MM.1S (cell line): ENCODE measurements at regions not wholly inside any gene's neighbourhood (a gene's known extent, or its start where the extent isn't known, plus 50 kb on each side); places are given as distances from the start of the nearest gene placed in this dataset.

Source experiments
- DNase-seq: peaks from one replicate; pipeline ENCODE4 v3.0.0-alpha.2; 2015
- H2AFZ ChIP-seq: fragments of 300-600 bp; sonication (generic); 2 replicates; pipeline ENCODE4 v1.6.0; 2016; ENCODE audit warnings: antibody characterized with exemption, low read length
- H3F3A ChIP-seq: fragments of 300-600 bp; sonication (generic); 2 replicates; pipeline ENCODE4 v1.6.1; 2016; ENCODE audit warnings: mild to moderate bottlenecking, antibody characterized with exemption, low read length, moderate library complexity, mixed read lengths; ENCODE audit not compliant: insufficient read depth
- H3K27ac ChIP-seq: fragments of 300-600 bp; sonication (generic); 2 replicates; pipeline ENCODE4 v1.5.1; 2016; ENCODE audit warnings: mild to moderate bottlenecking, low read length
- H3K27me3 ChIP-seq: fragments of 300-600 bp; sonication (generic); replicated peaks from 2 replicates; pipeline ENCODE4 v1.6.0; 2016; ENCODE audit warnings: low read length; ENCODE audit not compliant: insufficient read depth
- H3K36me3 ChIP-seq: fragments of 300-600 bp; sonication (generic); replicated peaks from 2 replicates; pipeline ENCODE4 v1.6.1; 2016; ENCODE audit warnings: mild to moderate bottlenecking, low read length, mixed read lengths; ENCODE audit not compliant: insufficient read depth
- H3K4me1 ChIP-seq: fragments of 300-600 bp; sonication (generic); 2 replicates; pipeline ENCODE4 v1.6.1; 2016; ENCODE audit warnings: low read length, mixed read lengths
- H3K4me2 ChIP-seq: fragments of 300-600 bp; sonication (generic); 2 replicates; pipeline ENCODE4 v1.6.0; 2016; ENCODE audit warnings: low read depth, low read length
- H3K4me3 ChIP-seq: fragments of 300-600 bp; sonication (generic); 2 replicates; pipeline ENCODE4 v1.5.1; 2016; ENCODE audit warnings: low read length, mixed read lengths
- H3K79me2 ChIP-seq: fragments of 300-600 bp; sonication (generic); 2 replicates; pipeline ENCODE4 v1.6.1; 2016; ENCODE audit warnings: mixed run types, low read length, mixed read lengths
- H3K9ac ChIP-seq: fragments of 300-600 bp; sonication (generic); 2 replicates; pipeline ENCODE4 v1.6.1; 2016; ENCODE audit warnings: low read length, mixed read lengths
- H3K9me2 ChIP-seq: fragments of 300-600 bp; sonication (generic); replicated peaks from 2 replicates; pipeline ENCODE4 v1.6.1; 2016; ENCODE audit warnings: mild to moderate bottlenecking, low read length, mixed read lengths; ENCODE audit not compliant: insufficient read depth
- H3K9me3 ChIP-seq: fragments of 300-600 bp; sonication (generic); replicated peaks from 2 replicates; pipeline ENCODE4 v1.6.1; 2016; ENCODE audit warnings: mild to moderate bottlenecking, low read length, mixed read lengths; ENCODE audit not compliant: insufficient read depth
- H4K20me1 ChIP-seq: fragments of 300-600 bp; sonication (generic); 2 replicates; pipeline ENCODE4 v1.6.1; 2016; ENCODE audit warnings: mild to moderate bottlenecking, low read length, moderate library complexity, mixed read lengths; ENCODE audit not compliant: insufficient read depth
- EZH2 ChIP-seq: fragments of 300-600 bp; sonication (generic); optimal IDR thresholded peaks from 2 replicates; pipeline ENCODE3; 2017; ENCODE audit warnings: low read depth, mild to moderate bottlenecking, antibody characterized with exemption, low read length, mixed read lengths
- EZH2phosphoT487 ChIP-seq: fragments of 300-600 bp; sonication (generic); IDR thresholded peaks from 2 replicates; pipeline ENCODE4 v1.6.1; 2018; ENCODE audit warnings: antibody characterized with exemption, low read length
- TF ChIP-seq, protein P1 (sequence below): fragments of 300-600 bp; sonication (generic); IDR thresholded peaks from 2 replicates; pipeline ENCODE4 v1.5.1; 2016; ENCODE audit warnings: antibody characterized with exemption, low read length, mixed read lengths

- Histone ChIP-seq H3K9me3 (no peaks in the 10 kb centered on the region), H3K4me2 (no peak overlapping the region), H3K9ac (no peak overlapping the region), H3F3A (no peaks in the 10 kb centered on the region), H4K20me1 (no peaks in the 10 kb centered on the region), H3K79me2 (no peaks in the 10 kb centered on the region), H3K4me3 (no peak overlapping the region), H3K27ac (no peak overlapping the region), H3K36me3 (no peaks in the 10 kb centered on the region), H3K27me3 (no peaks in the 10 kb centered on the region), H2AFZ (no peak overlapping the region), H3K4me1 (no peaks in the 10 kb centered on the region), H3K9me2 (no peaks in the 10 kb centered on the region)
- TF ChIP-seq, protein P1, sequence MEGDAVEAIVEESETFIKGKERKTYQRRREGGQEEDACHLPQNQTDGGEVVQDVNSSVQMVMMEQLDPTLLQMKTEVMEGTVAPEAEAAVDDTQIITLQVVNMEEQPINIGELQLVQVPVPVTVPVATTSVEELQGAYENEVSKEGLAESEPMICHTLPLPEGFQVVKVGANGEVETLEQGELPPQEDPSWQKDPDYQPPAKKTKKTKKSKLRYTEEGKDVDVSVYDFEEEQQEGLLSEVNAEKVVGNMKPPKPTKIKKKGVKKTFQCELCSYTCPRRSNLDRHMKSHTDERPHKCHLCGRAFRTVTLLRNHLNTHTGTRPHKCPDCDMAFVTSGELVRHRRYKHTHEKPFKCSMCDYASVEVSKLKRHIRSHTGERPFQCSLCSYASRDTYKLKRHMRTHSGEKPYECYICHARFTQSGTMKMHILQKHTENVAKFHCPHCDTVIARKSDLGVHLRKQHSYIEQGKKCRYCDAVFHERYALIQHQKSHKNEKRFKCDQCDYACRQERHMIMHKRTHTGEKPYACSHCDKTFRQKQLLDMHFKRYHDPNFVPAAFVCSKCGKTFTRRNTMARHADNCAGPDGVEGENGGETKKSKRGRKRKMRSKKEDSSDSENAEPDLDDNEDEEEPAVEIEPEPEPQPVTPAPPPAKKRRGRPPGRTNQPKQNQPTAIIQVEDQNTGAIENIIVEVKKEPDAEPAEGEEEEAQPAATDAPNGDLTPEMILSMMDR: no peak
- no peak for TF ChIP-seq EZH2phosphoT487
- TF ChIP-seq EZH2: no peak
- DNase-seq: no peak
Measured at GRCh38 chr2:43013821-43014345, 212.5 kb downstream of the ZFP36L2 start.

DNA sequence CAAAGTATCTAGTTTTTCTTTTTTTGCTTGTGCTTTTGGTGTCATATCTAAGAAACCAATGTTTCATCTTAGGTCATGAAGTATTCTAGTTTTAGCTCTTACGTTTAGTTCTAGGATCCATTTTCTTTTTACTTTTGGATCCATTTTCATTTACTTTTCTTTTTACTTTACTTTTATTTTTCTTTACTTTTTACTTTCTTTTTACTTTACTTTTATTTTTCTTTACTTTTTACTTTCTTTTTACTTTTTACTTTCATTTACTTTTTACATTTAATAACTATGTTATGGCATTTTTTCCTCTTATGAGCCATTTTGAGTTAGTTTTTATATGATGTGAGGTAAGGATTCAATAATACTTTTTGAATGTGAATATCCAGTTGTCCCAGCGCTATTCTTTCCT, 213.4 kb downstream of the ZFP36L2 start:
- Histone ChIP-seq H4K20me1 (no peaks in the 10 kb centered on the region), H3K4me2 (no peak overlapping the region), H3K27me3 (no peaks in the 10 kb centered on the region), H3K9me2 (no peaks in the 10 kb centered on the region), H2AFZ (no peak overlapping the region), H3K9ac (no peak overlapping the region), H3K9me3 (no peaks in the 10 kb centered on the region), H3K4me1 (no peaks in the 10 kb centered on the region), H3K79me2 (no peaks in the 10 kb centered on the region), H3K36me3 (no peaks in the 10 kb centered on the region), H3K4me3 (no peak overlapping the region), H3K27ac (no peak overlapping the region), H3F3A (no peaks in the 10 kb centered on the region)
- DNase-seq: no peak
- TF ChIP-seq, protein P1: no peak
- TF ChIP-seq EZH2 (no peak), EZH2phosphoT487 (no peak)

- Histone ChIP-seq H3K27me3 (no peaks in the 10 kb centered on the region), H3K9ac (no peak overlapping the region), H3K9me3 (no peaks in the 10 kb centered on the region), H3K4me1 (no peaks in the 10 kb centered on the region), H3K4me3 (no peak overlapping the region), H3K9me2 (no peaks in the 10 kb centered on the region), H3F3A (no peaks in the 10 kb centered on the region), H3K79me2 (no peaks in the 10 kb centered on the region), H4K20me1 (no peaks in the 10 kb centered on the region), H3K27ac (no peak overlapping the region), H3K36me3 (no peaks in the 10 kb centered on the region), H3K4me2 (no peak overlapping the region), H2AFZ (no peak overlapping the region)
- TF ChIP-seq, protein P1: no peak
- no peak for TF ChIP-seq EZH2
- DNase-seq: no peak
Measured at GRCh38 chr2:43011158-43011491, 215.3 kb downstream of the ZFP36L2 start.
